K562 (cell line): ENCODE measurements at regions not wholly inside any gene's neighbourhood (a gene's known extent, or its start where the extent isn't known, plus 50 kb on each side); places are given as distances from the start of the nearest gene placed in this dataset.

ENCODE experiments used
- ATAC-seq: fragments of 200-7000 bp; cut with Tn5 transposase; 3 replicates; pipeline ENCODE4 v1.9.1; 2020; ENCODE audit warnings: moderate library complexity
- BruUV-seq: library from RNA; stranded (reverse); fragments of 400-500 nt; replicated peaks from 2 replicates; lab custom pipeline; 2021; lab: Mats Ljungman, UMichigan
- CTCF ChIA-PET: fragments of 300-600 bp; formaldehyde crosslinking; extraction: SDS; loops from one replicate; lab custom pipeline; 2021; ENCODE audit warnings: low intra/inter-chr PET ratio; lab: Yijun Ruan, JAX
- POLR2A ChIA-PET: fragments of 300-600, 350-650 bp; sonication (Branson Sonifier 250); formaldehyde crosslinking; extraction: SDS; loops from one replicate; lab custom pipeline; 2021; ENCODE audit warnings: antibody characterized with exemption, inconsistent platforms; lab: Yijun Ruan, JAX
- DNase-seq, 4 experiments: peaks; one replicate each; pipeline versions ENCODE4 v3.0.0 to v3.0.0-alpha.2; 2011 to 2018; ENCODE audit warnings: low spot score in 3 of 4, mixed read lengths in 3 of 4; ENCODE audit errors: extremely low read depth in 1 of 4
- FAIRE-seq: peaks from 2 replicates; lab custom pipeline; 2011; peaks lifted over from hg19 to GRCh38; lab: Jason Lieb, UNC
- H2AFZ ChIP-seq: 2 replicates; pipeline ENCODE4 v1.6.0; 2011; ENCODE audit warnings: low read depth, low read length, control low read depth, inconsistent platforms
- H3K27ac ChIP-seq: fragments of 200-600 bp; 3 replicates; pipeline ENCODE4 v1.8.0; 2011; ENCODE audit warnings: low read depth, mild to moderate bottlenecking, control low read depth, inconsistent platforms, low read length, moderate library complexity, mixed read lengths; ENCODE audit errors: extremely low read depth
- H3K27me3 ChIP-seq, 2 experiments: fragments of 300-600 bp in 1 of 2; 2 replicates in 1 of 2; 3 replicates in 1 of 2; pipeline versions ENCODE4 v1.6.0 to v1.8.0; 2011; ENCODE audit warnings: inconsistent platforms in 2 of 2, low read length in 2 of 2, mild to moderate bottlenecking in 1 of 2, mixed read lengths in 1 of 2, moderate library complexity in 1 of 2; ENCODE audit not compliant: control insufficient read depth in 2 of 2, insufficient read depth in 2 of 2
- H3K36me3 ChIP-seq: fragments of 300-600 bp; 3 replicates; pipeline ENCODE4 v1.8.0; 2011; ENCODE audit warnings: mild to moderate bottlenecking, low read length, inconsistent platforms; ENCODE audit not compliant: control insufficient read depth, insufficient read depth
- H3K4me1 ChIP-seq, 2 experiments: fragments of 200-600 bp in 1 of 2; replicated peaks in 1 of 2; 2 replicates in 1 of 2; 3 replicates in 1 of 2; pipeline versions ENCODE4 v1.5.1 to v1.8.0; 2011; ENCODE audit warnings: inconsistent platforms in 2 of 2, low read length in 2 of 2, mild to moderate bottlenecking in 1 of 2, mixed read lengths in 1 of 2, moderate library complexity in 1 of 2; ENCODE audit not compliant: control insufficient read depth in 2 of 2, insufficient read depth in 2 of 2
- H3K4me2 ChIP-seq: 2 replicates; pipeline ENCODE4 v1.6.1; 2011; ENCODE audit warnings: low read length, control low read depth, inconsistent platforms, mixed read lengths; ENCODE audit not compliant: insufficient read depth
- H3K4me3 ChIP-seq: fragments of 200-600 bp; sonication (generic), shearing (Covaris generic); 2 replicates; pipeline ENCODE4 v1.5.1; 2016; ENCODE audit warnings: control low read depth, inconsistent platforms
- H3K79me2 ChIP-seq: fragments of 200-600 bp; 3 replicates; pipeline ENCODE4 v1.8.0; 2011; ENCODE audit warnings: low read length, inconsistent platforms; ENCODE audit not compliant: control insufficient read depth, insufficient read depth
- H3K9ac ChIP-seq, 2 experiments: 2 replicates each; pipeline versions ENCODE4 v1.6.0 to v1.6.1; 2011; ENCODE audit warnings: low read depth in 2 of 2, low read length in 2 of 2, control low read depth in 1 of 2, inconsistent platforms in 1 of 2, mild to moderate bottlenecking in 1 of 2, mixed read lengths in 1 of 2; ENCODE audit not compliant: insufficient read depth in 1 of 2
- H3K9me1 ChIP-seq: one replicate; pipeline ENCODE4 v1.6.0; 2011; ENCODE audit warnings: inconsistent platforms, mild to moderate bottlenecking, low read length, moderate library complexity; ENCODE audit not compliant: control insufficient read depth, insufficient read depth
- H3K9me3 ChIP-seq: replicated peaks from 2 replicates; pipeline ENCODE4 v1.5.1; 2011; ENCODE audit warnings: low read depth, low read length, inconsistent platforms; ENCODE audit not compliant: control insufficient read depth, insufficient read depth
- H4K20me1 ChIP-seq: replicated peaks from 2 replicates; pipeline ENCODE4 v1.6.1; 2011; ENCODE audit warnings: low read length, inconsistent platforms, mixed read lengths; ENCODE audit not compliant: control insufficient read depth, insufficient read depth
- ARID1B ChIP-seq: fragments of 450-650 bp; IDR thresholded peaks from 2 replicates; pipeline ENCODE4 v1.6.1; 2016; ENCODE audit warnings: antibody characterized with exemption, mild to moderate bottlenecking, inconsistent platforms
- CBFA2T3 ChIP-seq: fragments of 450-650 bp; IDR thresholded peaks from 2 replicates; pipeline ENCODE4 v1.6.1; 2017
- DNMT1 ChIP-seq: fragments of 450-650 bp; IDR thresholded peaks from 2 replicates; pipeline ENCODE4 v1.6.1; 2016; ENCODE audit warnings: antibody characterized with exemption, mild to moderate bottlenecking
- FOXK2 ChIP-seq, 2 experiments: fragments of 450-650 bp; IDR thresholded peaks in 1 of 2; conservative IDR thresholded peaks in 1 of 2; 2 replicates each; pipeline ENCODE4 v1.6.1; 2016; ENCODE audit warnings: low read depth in 2 of 2, mild to moderate bottlenecking in 1 of 2
- KLF16 ChIP-seq: IDR thresholded peaks from 2 replicates; pipeline ENCODE4 v1.6.1; 2016; ENCODE audit warnings: antibody characterized with exemption
- RNF2 ChIP-seq: sonication (generic); IDR thresholded peaks from 2 replicates; pipeline ENCODE4 v1.6.1; 2016
- SAFB ChIP-seq: fragments of 200-400 bp; formaldehyde crosslinking; IDR thresholded peaks from 2 replicates; pipeline ENCODE4 v1.6.1; 2017; ENCODE audit warnings: low read depth, low read length, borderline replicate concordance
- SETDB1 ChIP-seq: IDR thresholded peaks from one replicate; pipeline ENCODE4 v1.6.1; 2012; ENCODE audit warnings: low read length, control low read depth, inconsistent platforms
- ZNF274 ChIP-seq: IDR thresholded peaks from 2 replicates; pipeline ENCODE4 v1.6.1; 2011; ENCODE audit warnings: low read depth, mild to moderate bottlenecking, low read length, moderate library complexity, borderline replicate concordance
- ZNF695 ChIP-seq: fragments of 450-650 bp; formaldehyde crosslinking; IDR thresholded peaks from 2 replicates; pipeline ENCODE4 v1.4.0; 2020; ENCODE audit warnings: mild to moderate bottlenecking, moderate library complexity
- ZSCAN32 ChIP-seq: fragments of 450-650 bp; formaldehyde crosslinking; IDR thresholded peaks from 2 replicates; pipeline ENCODE4 v1.4.0; 2020; ENCODE audit warnings: mild to moderate bottlenecking, moderate library complexity
- WGBS: fragments of 100-300 bp; shearing (Covaris generic); methylation state at CpG from one replicate; pipeline ENCODE4 v1.1.6; 2016; ENCODE audit warnings: low coverage, mixed read lengths; ENCODE audit not compliant: insufficient coverage; ENCODE audit errors: missing lambda C conversion rate; 5-methylcytosine and 5-hydroxymethylcytosine counted together
- in situ Hi-C: fragments of 300-500 bp; cut with MboI; formaldehyde crosslinking; loops from 4 replicates; pipeline ENCODE4 v1.15.0; 2018; ENCODE audit warnings: inconsistent platforms, mixed read lengths
- intact Hi-C: fragments of 100-400 bp; cut with micrococcal nuclease; formaldehyde crosslinking; loops from 2 replicates; pipeline ENCODE4 v1.14.2; 2022
- TF ChIP-seq, protein P1 (sequence below): sonication (generic); IDR thresholded peaks from 2 replicates; pipeline ENCODE4 v1.6.1; 2016
- TF ChIP-seq, protein P2 (sequence below): fragments of 250-450 bp; sonication (Bioruptor Pico); IDR thresholded peaks from 2 replicates; pipeline ENCODE4 v1.8.0; 2022; ENCODE audit warnings: inconsistent platforms
- TF ChIP-seq, protein P3 (sequence below), 2 experiments: fragments of 450-650 bp in 1 of 2; sonication (generic) in 1 of 2; formaldehyde crosslinking in 1 of 2; IDR thresholded peaks; 2 replicates each; pipeline versions ENCODE4 v1.7.1 to v1.9.0; 2016 to 2022; ENCODE audit warnings: inconsistent platforms in 1 of 2, mild to moderate bottlenecking in 1 of 2, missing genetic modification reagents in 1 of 2

DNA sequence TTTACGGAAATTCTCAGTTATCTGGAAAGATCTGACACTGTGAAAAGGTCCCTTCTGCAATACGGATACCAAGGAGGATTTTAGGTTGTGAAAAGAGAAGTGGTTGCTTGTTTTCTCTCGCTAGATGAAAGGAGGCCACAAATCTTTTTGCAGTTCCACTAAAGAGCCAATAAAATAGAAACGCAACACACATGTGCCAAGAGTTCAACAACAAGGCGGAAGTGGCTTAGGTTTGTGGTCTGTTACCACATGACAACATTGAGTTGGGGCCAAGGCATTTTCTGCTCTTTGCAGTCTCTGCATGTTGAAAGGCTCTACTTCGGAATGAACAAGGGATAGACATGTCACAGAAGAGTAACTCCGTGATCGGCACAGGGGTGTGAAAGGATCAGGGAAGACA is 115.7 kb upstream of the OSR1 start:
- Histone ChIP-seq H3K9me3 (no peaks in the 10 kb centered on the region), H4K20me1 (no peaks in the 10 kb centered on the region), H3K27ac (no peak overlapping the region), H3K36me3 (no peaks in the 10 kb centered on the region), H3K4me1 (no peaks in the 10 kb centered on the region), H3K9me1 (no peaks in the 10 kb centered on the region), H3K4me2 (no peak overlapping the region), H3K9ac (no peak overlapping the region), H2AFZ (no peak overlapping the region), H3K27me3 (no peaks in the 10 kb centered on the region), H3K79me2 (no peaks in the 10 kb centered on the region), H3K4me3 (no peak overlapping the region)
- POLR2A ChIA-PET = no interaction called here
- intact Hi-C loops (no loop called here), in situ Hi-C loops (no loop called here)
- DNase-seq (no peak), FAIRE-seq (no peak), ATAC-seq (no peak)
- CTCF ChIA-PET = no interaction called here
- BruUV-seq = no TSS peak
- under 1% methylated on average over 8 of the region's 8 CpGs for WGBS
- TF ChIP-seq, protein P1, sequence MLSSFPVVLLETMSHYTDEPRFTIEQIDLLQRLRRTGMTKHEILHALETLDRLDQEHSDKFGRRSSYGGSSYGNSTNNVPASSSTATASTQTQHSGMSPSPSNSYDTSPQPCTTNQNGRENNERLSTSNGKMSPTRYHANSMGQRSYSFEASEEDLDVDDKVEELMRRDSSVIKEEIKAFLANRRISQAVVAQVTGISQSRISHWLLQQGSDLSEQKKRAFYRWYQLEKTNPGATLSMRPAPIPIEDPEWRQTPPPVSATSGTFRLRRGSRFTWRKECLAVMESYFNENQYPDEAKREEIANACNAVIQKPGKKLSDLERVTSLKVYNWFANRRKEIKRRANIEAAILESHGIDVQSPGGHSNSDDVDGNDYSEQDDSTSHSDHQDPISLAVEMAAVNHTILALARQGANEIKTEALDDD = no peak
- no peak for TF ChIP-seq ZNF274
- no peak for TF ChIP-seq KLF16
- no peak for TF ChIP-seq ZNF695
- no peak for TF ChIP-seq RNF2
- no peak for TF ChIP-seq ZSCAN32 (CRISPR knock-in tag)
- TF ChIP-seq DNMT1 = no peak
- TF ChIP-seq SAFB = no peak
- TF ChIP-seq, protein P2, sequence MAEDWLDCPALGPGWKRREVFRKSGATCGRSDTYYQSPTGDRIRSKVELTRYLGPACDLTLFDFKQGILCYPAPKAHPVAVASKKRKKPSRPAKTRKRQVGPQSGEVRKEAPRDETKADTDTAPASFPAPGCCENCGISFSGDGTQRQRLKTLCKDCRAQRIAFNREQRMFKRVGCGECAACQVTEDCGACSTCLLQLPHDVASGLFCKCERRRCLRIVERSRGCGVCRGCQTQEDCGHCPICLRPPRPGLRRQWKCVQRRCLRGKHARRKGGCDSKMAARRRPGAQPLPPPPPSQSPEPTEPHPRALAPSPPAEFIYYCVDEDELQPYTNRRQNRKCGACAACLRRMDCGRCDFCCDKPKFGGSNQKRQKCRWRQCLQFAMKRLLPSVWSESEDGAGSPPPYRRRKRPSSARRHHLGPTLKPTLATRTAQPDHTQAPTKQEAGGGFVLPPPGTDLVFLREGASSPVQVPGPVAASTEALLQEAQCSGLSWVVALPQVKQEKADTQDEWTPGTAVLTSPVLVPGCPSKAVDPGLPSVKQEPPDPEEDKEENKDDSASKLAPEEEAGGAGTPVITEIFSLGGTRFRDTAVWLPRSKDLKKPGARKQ (CRISPR knock-in tag) = no peak
- TF ChIP-seq ARID1B = no peak
- TF ChIP-seq, protein P3, sequence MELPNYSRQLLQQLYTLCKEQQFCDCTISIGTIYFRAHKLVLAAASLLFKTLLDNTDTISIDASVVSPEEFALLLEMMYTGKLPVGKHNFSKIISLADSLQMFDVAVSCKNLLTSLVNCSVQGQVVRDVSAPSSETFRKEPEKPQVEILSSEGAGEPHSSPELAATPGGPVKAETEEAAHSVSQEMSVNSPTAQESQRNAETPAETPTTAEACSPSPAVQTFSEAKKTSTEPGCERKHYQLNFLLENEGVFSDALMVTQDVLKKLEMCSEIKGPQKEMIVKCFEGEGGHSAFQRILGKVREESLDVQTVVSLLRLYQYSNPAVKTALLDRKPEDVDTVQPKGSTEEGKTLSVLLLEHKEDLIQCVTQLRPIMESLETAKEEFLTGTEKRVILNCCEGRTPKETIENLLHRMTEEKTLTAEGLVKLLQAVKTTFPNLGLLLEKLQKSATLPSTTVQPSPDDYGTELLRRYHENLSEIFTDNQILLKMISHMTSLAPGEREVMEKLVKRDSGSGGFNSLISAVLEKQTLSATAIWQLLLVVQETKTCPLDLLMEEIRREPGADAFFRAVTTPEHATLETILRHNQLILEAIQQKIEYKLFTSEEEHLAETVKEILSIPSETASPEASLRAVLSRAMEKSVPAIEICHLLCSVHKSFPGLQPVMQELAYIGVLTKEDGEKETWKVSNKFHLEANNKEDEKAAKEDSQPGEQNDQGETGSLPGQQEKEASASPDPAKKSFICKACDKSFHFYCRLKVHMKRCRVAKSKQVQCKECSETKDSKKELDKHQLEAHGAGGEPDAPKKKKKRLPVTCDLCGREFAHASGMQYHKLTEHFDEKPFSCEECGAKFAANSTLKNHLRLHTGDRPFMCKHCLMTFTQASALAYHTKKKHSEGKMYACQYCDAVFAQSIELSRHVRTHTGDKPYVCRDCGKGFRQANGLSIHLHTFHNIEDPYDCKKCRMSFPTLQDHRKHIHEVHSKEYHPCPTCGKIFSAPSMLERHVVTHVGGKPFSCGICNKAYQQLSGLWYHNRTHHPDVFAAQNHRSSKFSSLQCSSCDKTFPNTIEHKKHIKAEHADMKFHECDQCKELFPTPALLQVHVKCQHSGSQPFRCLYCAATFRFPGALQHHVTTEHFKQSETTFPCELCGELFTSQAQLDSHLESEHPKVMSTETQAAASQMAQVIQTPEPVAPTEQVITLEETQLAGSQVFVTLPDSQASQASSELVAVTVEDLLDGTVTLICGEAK (IDR thresholded peaks at IDR 0.05) = no peak
- TF ChIP-seq, protein P3 (CRISPR knock-in tag; IDR thresholded peaks at IDR 0.05) = no peak
- TF ChIP-seq SETDB1 = no peak
- TF ChIP-seq CBFA2T3 = no peak
- no peak for TF ChIP-seq FOXK2 (conservative IDR thresholded peaks at IDR 0.05 in 1 of 2, IDR thresholded peaks at IDR 0.05 in 1 of 2; ENCODE audit: low read depth in 2 of 2)
